ENCODE measurements at regions not wholly inside any gene's neighbourhood (a gene's known extent, or its start where the extent isn't known, plus 50 kb on each side); places are given as distances from the start of the nearest gene placed in this dataset.

- in situ Hi-C loops (cut with HindIII; ENCODE audit: low sequenced_read_pairs) = no loop called here
- no peak overlapping the region for H3K4me3 ChIP-seq (ENCODE audit: low read depth, low read length)
- peak; percentile 90 for DNase-seq (ENCODE audit: low read depth)
- no peak for TF ChIP-seq CTCF (IDR thresholded peaks at IDR 0.05; ENCODE audit: low read depth, low read length, missing control alignments)
These were observed 95.0 kb downstream of the SNX5 start for GRCh38 chr20:17873410-17874270.

- in situ Hi-C loops (cut with HindIII; ENCODE audit: low sequenced_read_pairs) = no loop called here
- TF ChIP-seq CTCF (IDR thresholded peaks at IDR 0.05; ENCODE audit: low read depth, low read length, missing control alignments) = no peak
- no peak for DNase-seq (ENCODE audit: low read depth)
- no peak overlapping the region for H3K4me3 ChIP-seq (ENCODE audit: low read depth, low read length)
These were observed 95.6 kb downstream of the SNX5 start for GRCh38 chr20:17872959-17873358.

- in situ Hi-C loops (cut with HindIII; ENCODE audit: low sequenced_read_pairs) = no loop called here
- no peak for TF ChIP-seq CTCF (IDR thresholded peaks at IDR 0.05; ENCODE audit: low read depth, low read length, missing control alignments)
- no peak overlapping the region for H3K4me3 ChIP-seq (ENCODE audit: low read depth, low read length)
- DNase-seq (ENCODE audit: low read depth) = no peak
These were observed 96.2 kb downstream of the SNX5 start for GRCh38 chr20:17872434-17872833.

- no peak for TF ChIP-seq CTCF (IDR thresholded peaks at IDR 0.05; ENCODE audit: low read depth, low read length, missing control alignments)
- no peak for DNase-seq (ENCODE audit: low read depth)
- H3K4me3 ChIP-seq (ENCODE audit: low read depth, low read length) = no peak overlapping the region
- in situ Hi-C loops (cut with HindIII; ENCODE audit: low sequenced_read_pairs) = no loop called here
These were observed 96.7 kb downstream of the SNX5 start for GRCh38 chr20:17871886-17872285.

GRCh38 chr20:17871181-17871580 is 97.4 kb downstream of the SNX5 start:
- in situ Hi-C loops (cut with HindIII; ENCODE audit: low sequenced_read_pairs) = no loop called here
- H3K4me3 ChIP-seq (ENCODE audit: low read depth, low read length) = no peak overlapping the region
- no peak for TF ChIP-seq CTCF (IDR thresholded peaks at IDR 0.05; ENCODE audit: low read depth, low read length, missing control alignments)
- no peak for DNase-seq (ENCODE audit: low read depth)

- no peak for TF ChIP-seq CTCF (IDR thresholded peaks at IDR 0.05; ENCODE audit: low read depth, low read length, missing control alignments)
- H3K4me3 ChIP-seq (ENCODE audit: low read depth, low read length) = no peak overlapping the region
- in situ Hi-C loops (cut with HindIII; ENCODE audit: low sequenced_read_pairs) = no loop called here
- DNase-seq (ENCODE audit: low read depth) = no peak
These were observed 98.4 kb downstream of the SNX5 start for GRCh38 chr20:17870086-17870740.
